ENCODE measurements at regions not wholly inside any gene's neighbourhood (a gene's known extent, or its start where the extent isn't known, plus 50 kb on each side); places are given as distances from the start of the nearest gene placed in this dataset.

- no peak for FAIRE-seq
- TF ChIP-seq CREB1 (IDR thresholded peaks at IDR 0.05) (no peak), SUZ12 (IDR thresholded peaks at IDR 0.05; ENCODE audit: low read length) (no peak), EGR1 (IDR thresholded peaks at IDR 0.05; ENCODE audit: borderline replicate concordance, low read depth, low read length) (no peak), BCL11A (IDR thresholded peaks at IDR 0.05; ENCODE audit: low read depth in 2 of 2, low read length in 2 of 2) (no peak), ASH2L (IDR thresholded peaks at IDR 0.05; ENCODE audit: low read length) (no peak), SAP30 (IDR thresholded peaks at IDR 0.05; ENCODE audit: insufficient read depth, insufficient replicate concordance, low read length) (no peak), CTCF (IDR thresholded peaks at IDR 0.05; ENCODE audit: control extremely low read depth in 1 of 3, insufficient read depth in 1 of 3, low read depth in 1 of 3, low read length in 3 of 3) (no peak), SP1 (IDR thresholded peaks at IDR 0.05; ENCODE audit: low read depth, low read length) (no peak), POLR2A (IDR thresholded peaks at IDR 0.05; ENCODE audit: control extremely low read depth in 1 of 2, low read depth in 2 of 2, low read length in 2 of 2) (no peak), EP300 (IDR thresholded peaks at IDR 0.05; ENCODE audit: borderline replicate concordance in 1 of 2, low read depth in 2 of 2, low read length in 2 of 2) (no peak), USF2 (IDR thresholded peaks at IDR 0.05; ENCODE audit: low read length) (no peak)
These were observed 529.6 kb downstream of the CPS1 start for GRCh38 chr2:211086049-211086448.

More at GRCh38 chr2:211086049-211086448, 529.6 kb downstream of the CPS1 start:
- no peaks in the 10 kb centered on the region for H3K79me1 ChIP-seq (ENCODE audit: low read depth, low read length)
- H3K27ac ChIP-seq (ENCODE audit: low read depth, low read length): no peak overlapping the region
- H2AK5ac ChIP-seq (ENCODE audit: low read depth, low read length): no peak overlapping the region
- H2AFZ ChIP-seq (ENCODE audit: low read length): no peak overlapping the region
- no peak overlapping the region for H3K56ac ChIP-seq (replicated peaks; ENCODE audit: insufficient read length, low read depth, low read length)
- H4K91ac ChIP-seq (replicated peaks; ENCODE audit: insufficient read length, low read length): no peak overlapping the region
- H3K14ac ChIP-seq (ENCODE audit: insufficient read length): no peak overlapping the region
- no peaks in the 10 kb centered on the region for H3K23me2 ChIP-seq (ENCODE audit: low read depth, low read length)
- no peaks in the 10 kb centered on the region for H3K4me1 ChIP-seq (replicated peaks in 1 of 4; ENCODE audit: control insufficient read depth in 3 of 4, insufficient read depth in 4 of 4, low read length in 3 of 4)
- no peak overlapping the region for H4K8ac ChIP-seq (ENCODE audit: extremely low read depth, insufficient read depth, low read length)
- 95% methylated on average over 3 of the region's 3 CpGs; no CpG with 5 or more reads in 1 of the 2 experiments for WGBS, 2 experiments (ENCODE audit: extremely low coverage in 1 of 2, insufficient coverage in 1 of 2, insufficient read length in 1 of 2, insufficient replicate concordance in 2 of 2, low coverage in 1 of 2, low lambda C conversion rate in 2 of 2, missing lambda C conversion rate in 1 of 2)
- no peaks in the 10 kb centered on the region for H3K79me2 ChIP-seq (ENCODE audit: control insufficient read depth in 1 of 2, insufficient read depth in 2 of 2, low read length in 2 of 2)
- H3K9me3 ChIP-seq (ENCODE audit: insufficient read depth in 2 of 2, low read depth in 1 of 2, low read length in 1 of 2): no peaks in the 10 kb centered on the region
- H4K20me1 ChIP-seq (replicated peaks in 1 of 2; ENCODE audit: control insufficient read depth in 1 of 2, insufficient read depth in 2 of 2, low read length in 2 of 2): no peaks in the 10 kb centered on the region
- POLR2A ChIA-PET (ENCODE audit: partially characterized antibody): no interaction called here
- H3K4ac ChIP-seq (replicated peaks; ENCODE audit: insufficient read length, low read depth, low read length): no peak overlapping the region
- H3K36me3 ChIP-seq (ENCODE audit: control insufficient read depth in 2 of 4, insufficient read depth in 4 of 4, low read length in 3 of 4): no peaks in the 10 kb centered on the region
- no peak overlapping the region for H3K4me2 ChIP-seq (ENCODE audit: insufficient read depth in 1 of 2, low read depth in 2 of 2, low read length in 2 of 2)
- no peak overlapping the region for H4K5ac ChIP-seq (ENCODE audit: insufficient read length, low read depth, low read length)
- H2BK12ac ChIP-seq (ENCODE audit: low read depth, low read length): no peak overlapping the region
- H2BK20ac ChIP-seq (ENCODE audit: low read length): no peak overlapping the region
- no peak overlapping the region for H2BK120ac ChIP-seq (replicated peaks; ENCODE audit: low read depth, low read length)
- H3K4me3 ChIP-seq (ENCODE audit: extremely low read depth in 1 of 4, insufficient read depth in 2 of 4, low read depth in 3 of 4, low read length in 4 of 4): no peak overlapping the region
- no peak overlapping the region for H3K23ac ChIP-seq (ENCODE audit: insufficient read length)
- H3K9ac ChIP-seq (replicated peaks in 1 of 4; ENCODE audit: extremely low read depth in 1 of 4, low read depth in 3 of 4, low read length in 3 of 4): no peak overlapping the region
- no peaks in the 10 kb centered on the region for H3K27me3 ChIP-seq (replicated peaks in 1 of 4; ENCODE audit: control insufficient read depth in 3 of 4, extremely low read depth in 1 of 4, insufficient read depth in 3 of 4, low read length in 3 of 4)
- no peak for DNase-seq (ENCODE audit: low read depth in 1 of 2, low spot score in 2 of 2)
- no peak overlapping the region for H2BK5ac ChIP-seq (ENCODE audit: low read depth, low read length)
- CTCF ChIA-PET (ENCODE audit: partially characterized antibody): interaction anchor here (0.7 to 5.8 kb wide), 23 partner anchors 8 to 837 kb away, joined by 3 to 35 read pairs (median 4); no protein-coding TSS in a partner anchor
- H3K18ac ChIP-seq (ENCODE audit: extremely low read depth, low read length): no peak overlapping the region
- no peak overlapping the region for H2BK15ac ChIP-seq (ENCODE audit: low read length)
